GM18909 (cell line): ENCODE measurements at regions not wholly inside any gene's neighbourhood (a gene's known extent, or its start where the extent isn't known, plus 50 kb on each side); places are given as distances from the start of the nearest gene placed in this dataset.
A peak's percentile ranks its signal among the peaks of the same experiment; 100 is the strongest.

Experiments used
- ATAC-seq: cut with Tn5 transposase; IDR thresholded peaks from one replicate; pipeline ENCODE4 v1.9.1; 2021; ENCODE audit warnings: mild to moderate bottlenecking; ENCODE audit not compliant: unreplicated experiment, poor library complexity

DNA sequence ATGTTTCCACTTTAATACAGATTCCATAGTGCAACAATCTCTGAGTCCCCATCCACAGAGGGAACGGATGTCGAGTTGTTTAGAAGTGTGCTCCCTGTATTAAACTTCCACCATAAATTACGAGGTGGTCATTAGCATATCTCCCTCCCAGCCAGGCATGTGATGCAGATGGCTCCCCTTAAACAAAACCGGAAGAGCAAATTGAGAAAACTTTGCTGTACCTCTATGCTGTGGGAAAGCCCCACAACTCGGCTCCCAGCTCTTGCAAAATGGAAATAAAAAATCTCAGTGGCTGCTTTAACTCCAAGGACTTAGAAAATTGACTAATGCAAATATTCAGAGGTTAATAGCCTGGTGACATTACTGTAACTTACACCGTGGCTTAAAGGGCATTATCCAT lies 290.9 kb downstream of the MAF start:
- ATAC-seq, result no peak

DNA sequence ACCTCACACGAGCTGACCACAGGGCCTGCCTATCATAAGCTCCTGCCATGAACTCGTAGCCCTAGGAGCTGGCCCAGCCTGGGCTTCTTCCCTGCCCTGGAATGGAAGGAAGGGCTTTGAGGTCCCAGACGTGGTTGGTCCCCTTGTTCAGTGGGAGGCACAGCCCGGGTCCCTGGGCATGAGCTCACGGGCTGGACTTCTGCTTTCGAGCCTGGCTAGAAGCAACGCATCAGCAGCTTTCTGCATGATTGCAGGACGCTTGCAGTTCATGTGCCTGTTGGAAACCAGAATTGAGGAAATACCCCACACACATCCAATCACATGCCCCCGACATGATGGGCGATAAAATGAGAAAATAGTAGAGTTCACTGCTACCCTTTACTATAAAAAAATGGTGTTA lies 293.3 kb downstream of the MAF start:
- no peak for ATAC-seq

- no peak for ATAC-seq
These were observed 295.5 kb downstream of the MAF start for GRCh38 chr16:79305074-79305473.

GRCh38 chr16:79303959-79304387 lies 296.6 kb downstream of the MAF start:
- ATAC-seq, result no peak

DNA sequence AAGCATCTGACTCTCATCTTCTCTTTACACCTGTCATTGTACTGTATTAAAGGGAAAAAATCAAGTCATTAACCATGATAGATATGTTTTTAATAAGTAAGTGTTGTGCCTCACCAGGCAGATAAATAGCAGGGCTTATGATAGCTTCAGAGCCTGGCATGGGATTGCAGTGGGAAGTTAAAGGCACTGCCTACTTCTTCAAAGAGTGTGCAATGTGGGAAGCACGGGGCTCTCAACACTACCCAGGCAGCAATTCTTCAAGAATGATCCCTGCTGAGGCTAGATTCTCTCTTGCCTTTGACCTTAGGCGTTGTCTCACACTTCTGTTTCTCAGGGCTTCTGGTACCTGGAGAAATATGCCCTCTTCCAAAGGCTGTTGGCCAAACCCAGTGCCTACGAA lies 297.3 kb downstream of the MAF start:
- ATAC-seq, result no peak

DNA sequence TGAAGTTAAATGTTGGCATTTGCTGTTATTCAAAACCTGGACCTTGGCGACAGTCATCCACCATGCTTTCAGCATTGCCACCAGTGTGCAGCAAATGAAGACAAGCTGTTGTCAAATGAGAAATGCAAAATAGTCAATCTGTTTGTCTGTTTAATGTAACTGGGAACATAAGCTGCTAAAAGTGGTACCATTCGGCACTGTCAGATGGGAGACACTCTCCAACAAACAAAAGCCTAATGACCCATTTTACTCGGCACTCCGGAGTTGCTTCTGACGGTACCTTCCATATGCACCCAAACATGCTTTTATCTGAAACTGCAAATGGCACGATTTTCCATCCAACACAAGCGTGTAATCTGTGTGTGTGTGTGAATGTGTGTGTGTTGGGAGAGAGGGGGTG lies 297.8 kb downstream of the MAF start:
- no peak for ATAC-seq

GRCh38 chr16:79301051-79301450 lies 299.5 kb downstream of the MAF start:
- no peak for ATAC-seq

DNA sequence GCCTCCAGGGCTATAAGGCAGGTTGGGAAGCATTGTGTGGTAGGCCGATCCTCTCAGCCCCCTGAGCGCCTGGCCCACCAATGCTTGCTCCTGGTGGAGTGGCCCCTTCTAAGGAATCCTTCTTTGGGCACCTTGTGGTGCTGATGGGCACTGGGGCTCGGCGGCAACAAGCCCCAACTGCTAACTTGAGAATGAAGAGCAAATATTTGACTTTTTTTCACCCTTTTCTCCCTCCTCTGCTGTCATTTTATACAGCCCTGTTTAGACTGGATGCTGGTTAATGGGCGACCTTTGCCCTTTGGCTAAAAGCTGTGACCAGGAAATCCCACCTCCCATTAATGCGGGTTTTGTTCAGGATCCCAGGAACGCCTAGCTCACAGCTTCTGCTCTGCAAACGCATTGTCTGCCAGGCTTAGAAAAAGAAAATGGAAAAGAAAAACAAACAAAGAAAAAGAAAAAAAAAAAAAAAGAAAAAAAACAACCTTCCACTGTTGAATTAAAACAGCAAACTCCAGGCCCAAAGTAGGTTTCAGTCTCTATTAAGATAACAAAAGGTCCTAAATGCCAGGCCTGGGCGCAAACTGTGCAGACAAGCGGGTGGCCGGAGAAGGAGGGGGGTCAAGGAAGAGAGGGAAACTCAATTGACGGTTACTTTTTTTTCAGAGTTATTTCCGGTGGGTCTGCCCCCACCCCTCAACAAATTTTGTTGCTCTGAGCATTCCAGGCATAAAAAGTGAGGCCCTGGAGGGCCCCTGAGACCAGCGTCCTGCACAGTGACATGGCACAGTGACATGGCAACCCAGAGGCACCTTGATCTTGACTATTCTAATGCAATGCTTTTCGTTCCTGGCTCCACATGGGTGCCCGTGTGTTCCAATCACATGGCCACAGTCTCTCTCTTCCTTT lies 301.4 kb downstream of the MAF start:
- no peak for ATAC-seq

DNA sequence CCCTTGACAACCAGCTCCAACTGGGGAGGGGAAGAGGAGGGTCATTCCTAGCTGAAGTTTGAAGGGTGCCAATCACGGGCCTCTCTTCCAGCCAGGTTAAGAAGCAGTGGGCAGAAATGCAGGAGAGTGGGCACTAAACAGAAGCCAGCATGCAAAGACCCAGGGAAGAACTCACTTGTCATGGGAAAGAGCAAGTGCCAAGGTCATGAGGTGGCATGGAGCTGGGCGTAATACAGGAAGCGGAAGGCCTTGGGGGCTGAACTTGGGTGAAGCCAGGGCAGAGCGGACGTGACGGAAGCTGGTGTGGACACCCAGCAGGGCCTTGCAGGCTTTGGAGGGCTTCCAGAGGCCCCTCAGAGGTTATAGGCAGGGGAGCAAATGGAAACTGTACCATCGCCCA lies 302.1 kb downstream of the MAF start:
- ATAC-seq, result no peak

GRCh38 chr16:79297805-79298204 lies 302.7 kb downstream of the MAF start:
- no peak for ATAC-seq

DNA sequence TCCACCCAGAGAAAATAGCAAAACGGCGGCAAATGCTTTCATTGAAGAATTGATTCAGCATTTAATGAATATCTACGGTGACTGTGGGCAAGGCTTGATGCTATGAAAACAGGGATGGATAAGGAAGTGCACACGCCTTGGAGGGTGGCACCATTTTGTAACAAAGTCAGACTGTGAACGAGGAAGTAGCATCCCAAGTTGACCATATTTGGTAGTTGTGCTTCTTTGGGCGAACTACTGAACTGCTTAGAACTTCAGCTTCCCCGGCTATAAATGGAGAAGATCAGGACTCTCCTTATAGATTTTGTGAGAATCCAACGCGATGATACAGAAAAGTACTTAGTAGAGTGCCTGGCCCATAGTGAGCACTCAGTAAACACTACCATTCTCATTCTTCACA lies 303.2 kb downstream of the MAF start:
- ATAC-seq, result no peak

- ATAC-seq, result no peak
These were observed 304.0 kb downstream of the MAF start for GRCh38 chr16:79296491-79296890.

DNA sequence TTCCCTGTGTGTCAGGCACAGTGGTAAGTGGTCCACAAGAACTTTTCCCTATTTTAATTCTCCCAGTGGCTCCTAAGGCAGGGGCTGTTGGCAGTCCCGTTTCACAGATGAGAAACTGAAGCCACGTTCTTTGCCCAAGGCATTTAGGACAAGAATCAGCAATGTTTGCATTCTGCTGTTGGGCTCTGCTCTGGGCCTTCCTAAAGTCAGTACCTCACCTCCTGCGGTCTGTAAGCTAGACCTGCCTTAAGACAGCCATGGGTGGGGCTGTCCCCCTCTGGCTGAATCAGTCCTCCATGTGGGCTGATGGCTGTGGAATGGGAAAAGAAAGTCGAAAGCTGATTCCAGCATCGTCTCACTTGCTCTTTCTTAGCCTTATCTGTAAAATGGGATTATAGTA lies 304.8 kb downstream of the MAF start:
- ATAC-seq, result no peak

- no peak for ATAC-seq
These were observed 305.4 kb downstream of the MAF start for GRCh38 chr16:79295162-79295561.

GRCh38 chr16:79294568-79294967 lies 306.0 kb downstream of the MAF start:
- no peak for ATAC-seq

- ATAC-seq, result no peak
These were observed 306.6 kb downstream of the MAF start for GRCh38 chr16:79293836-79294460.

- no peak for ATAC-seq
These were observed 312.5 kb downstream of the MAF start for GRCh38 chr16:79288066-79288465.

- ATAC-seq, result peak; percentile 6
These were observed 313.1 kb downstream of the MAF start for GRCh38 chr16:79287424-79287917.

DNA sequence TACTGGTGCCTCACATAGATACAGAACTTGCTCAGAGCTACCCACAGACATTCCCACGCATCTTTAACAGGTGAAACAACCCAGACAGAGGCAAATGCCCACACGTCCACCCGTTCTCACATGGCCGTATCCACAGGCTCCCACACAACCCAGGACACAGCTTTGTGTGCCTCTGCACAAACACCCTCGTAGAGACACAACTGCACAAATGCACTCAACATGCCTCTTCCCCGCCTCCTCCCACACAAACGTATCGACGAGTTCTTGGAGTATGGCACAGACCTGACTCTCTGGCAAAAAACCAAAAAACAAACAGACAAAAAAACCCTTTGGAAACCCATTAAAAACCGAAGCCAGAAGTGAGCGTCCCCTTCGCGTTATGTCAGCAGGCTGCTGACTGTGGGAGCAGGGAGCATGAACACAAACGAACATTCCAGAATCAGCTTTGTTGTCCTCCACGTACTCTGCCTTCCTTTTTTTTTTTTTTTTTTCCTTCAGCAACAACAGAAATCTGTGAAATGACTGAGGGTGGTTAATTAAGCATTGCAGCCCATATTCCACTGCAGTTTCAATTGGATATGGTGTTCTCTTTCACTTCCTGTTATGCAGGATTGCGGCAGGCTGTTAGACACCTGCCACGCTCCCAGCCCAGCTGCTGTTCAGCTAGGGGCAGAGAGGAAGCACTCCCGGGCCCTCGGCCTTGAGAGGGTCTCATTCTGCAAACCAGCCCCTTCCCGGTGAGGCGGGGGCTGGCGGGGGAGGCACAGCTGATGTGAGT lies 313.7 kb downstream of the MAF start:
- ATAC-seq, result peak; percentile 94

DNA sequence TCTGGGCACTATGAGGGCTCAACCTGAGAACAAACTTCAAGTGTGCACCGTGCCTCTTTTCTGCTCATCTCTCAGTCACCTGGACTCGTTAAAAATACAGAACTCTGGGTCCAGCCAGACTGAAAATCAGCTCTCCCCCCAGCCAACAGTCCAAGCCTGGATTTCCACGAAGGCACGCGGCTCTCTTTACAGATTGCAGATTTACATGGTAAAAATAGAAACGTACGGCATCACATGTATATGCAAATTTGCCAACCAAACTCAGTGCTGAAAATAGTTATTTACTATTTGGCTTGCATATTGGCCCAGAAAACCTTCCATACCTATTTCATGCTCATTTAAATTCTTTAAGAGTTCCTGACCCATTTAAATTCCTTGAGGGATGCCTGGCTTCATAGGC lies 315.8 kb downstream of the MAF start:
- ATAC-seq, result no peak

DNA sequence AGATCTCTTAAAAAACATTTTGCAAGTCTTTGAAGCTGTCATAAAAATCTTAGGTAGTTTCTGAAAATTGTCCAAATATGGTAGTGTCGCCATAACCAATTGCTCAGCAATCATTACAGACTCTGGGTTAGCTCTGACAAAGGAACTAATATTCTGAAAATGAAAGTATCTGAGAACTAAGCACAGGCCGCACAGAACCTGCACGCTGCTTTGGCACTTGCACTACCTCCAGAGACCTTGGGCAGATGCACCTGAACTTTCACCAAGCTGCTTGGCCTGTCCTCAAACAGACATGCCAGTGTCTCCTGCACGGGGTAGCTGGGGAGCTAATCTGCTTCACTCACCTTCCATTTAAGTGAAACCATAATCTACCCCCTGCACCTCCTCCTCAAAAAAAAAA lies 317.0 kb downstream of the MAF start:
- peak; percentile 51 for ATAC-seq
